ENCODE measurements at regions not wholly inside any gene's neighbourhood (a gene's known extent, or its start where the extent isn't known, plus 50 kb on each side); places are given as distances from the start of the nearest gene placed in this dataset.

- no peak for DNase-seq
These were observed 548.5 kb upstream of the IGFBP7 start for GRCh38 chr4:57658673-57659072.

GRCh38 chr4:57658188-57658587 lies 548.0 kb upstream of the IGFBP7 start:
- no peak for DNase-seq

GRCh38 chr4:57655342-57655741 lies 545.2 kb upstream of the IGFBP7 start:
- no peak for DNase-seq

- no peak for DNase-seq
These were observed 542.6 kb upstream of the IGFBP7 start for GRCh38 chr4:57652779-57653178.

GRCh38 chr4:57640391-57641100 lies 530.4 kb upstream of the IGFBP7 start:
- DNase-seq, result no peak

GRCh38 chr4:57639561-57640382 lies 529.6 kb upstream of the IGFBP7 start:
- no peak for DNase-seq

GRCh38 chr4:57635910-57636309 lies 525.7 kb upstream of the IGFBP7 start:
- DNase-seq, result no peak

- no peak for DNase-seq
These were observed 523.2 kb upstream of the IGFBP7 start for GRCh38 chr4:57633212-57633859.

- DNase-seq, result no peak
These were observed 522.4 kb upstream of the IGFBP7 start for GRCh38 chr4:57632564-57632963.

- no peak for DNase-seq
These were observed 521.0 kb upstream of the IGFBP7 start for GRCh38 chr4:57631147-57631546.

GRCh38 chr4:57628004-57628403 lies 517.8 kb upstream of the IGFBP7 start:
- DNase-seq, result no peak

GRCh38 chr4:57614257-57614932 lies 504.2 kb upstream of the IGFBP7 start:
- DNase-seq, result no peak

GRCh38 chr4:57612279-57612678 lies 502.1 kb upstream of the IGFBP7 start:
- no peak for DNase-seq

GRCh38 chr4:57607566-57608180 lies 497.5 kb upstream of the IGFBP7 start:
- DNase-seq, result no peak

- DNase-seq, result no peak
These were observed 495.2 kb upstream of the IGFBP7 start for GRCh38 chr4:57605376-57605775.

GRCh38 chr4:57602141-57602540 lies 492.0 kb upstream of the IGFBP7 start:
- DNase-seq, result no peak

- DNase-seq, result no peak
These were observed 480.9 kb upstream of the IGFBP7 start for GRCh38 chr4:57591073-57591472.

GRCh38 chr4:57588557-57588956 lies 478.4 kb upstream of the IGFBP7 start:
- DNase-seq, result no peak

- DNase-seq, result no peak
These were observed 470.8 kb upstream of the IGFBP7 start for GRCh38 chr4:57580710-57581599.

GRCh38 chr4:57575426-57575825 lies 465.2 kb upstream of the IGFBP7 start:
- no peak for DNase-seq

- no peak for DNase-seq
These were observed 444.4 kb upstream of the IGFBP7 start for GRCh38 chr4:57554556-57555092.
